ENCODE measurements at regions not wholly inside any gene's neighbourhood (a gene's known extent, or its start where the extent isn't known, plus 50 kb on each side); places are given as distances from the start of the nearest gene placed in this dataset.

DNA sequence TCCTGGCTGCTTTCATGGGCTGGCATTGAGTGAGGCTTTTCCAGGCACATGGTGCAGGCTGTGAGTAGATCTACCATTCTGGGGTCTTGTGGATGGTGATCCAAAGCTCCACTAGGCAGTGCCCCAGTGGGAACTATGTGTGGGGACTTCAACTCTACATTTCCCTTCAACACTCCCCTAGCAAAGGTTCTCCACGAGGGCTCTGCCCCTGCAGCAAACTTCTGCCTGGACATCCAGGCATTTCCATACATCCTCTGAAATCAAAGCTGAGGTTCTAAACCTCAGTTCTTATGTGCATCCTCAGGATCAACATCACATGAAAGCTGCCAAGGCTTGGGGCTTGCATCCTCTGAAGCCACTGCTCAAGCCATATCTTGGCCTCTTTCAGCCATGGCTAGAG, 282.9 kb upstream of the ZPLD1 start:
- TF ChIP-seq, protein P1, sequence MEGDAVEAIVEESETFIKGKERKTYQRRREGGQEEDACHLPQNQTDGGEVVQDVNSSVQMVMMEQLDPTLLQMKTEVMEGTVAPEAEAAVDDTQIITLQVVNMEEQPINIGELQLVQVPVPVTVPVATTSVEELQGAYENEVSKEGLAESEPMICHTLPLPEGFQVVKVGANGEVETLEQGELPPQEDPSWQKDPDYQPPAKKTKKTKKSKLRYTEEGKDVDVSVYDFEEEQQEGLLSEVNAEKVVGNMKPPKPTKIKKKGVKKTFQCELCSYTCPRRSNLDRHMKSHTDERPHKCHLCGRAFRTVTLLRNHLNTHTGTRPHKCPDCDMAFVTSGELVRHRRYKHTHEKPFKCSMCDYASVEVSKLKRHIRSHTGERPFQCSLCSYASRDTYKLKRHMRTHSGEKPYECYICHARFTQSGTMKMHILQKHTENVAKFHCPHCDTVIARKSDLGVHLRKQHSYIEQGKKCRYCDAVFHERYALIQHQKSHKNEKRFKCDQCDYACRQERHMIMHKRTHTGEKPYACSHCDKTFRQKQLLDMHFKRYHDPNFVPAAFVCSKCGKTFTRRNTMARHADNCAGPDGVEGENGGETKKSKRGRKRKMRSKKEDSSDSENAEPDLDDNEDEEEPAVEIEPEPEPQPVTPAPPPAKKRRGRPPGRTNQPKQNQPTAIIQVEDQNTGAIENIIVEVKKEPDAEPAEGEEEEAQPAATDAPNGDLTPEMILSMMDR (IDR thresholded peaks at IDR 0.05; ENCODE audit: borderline replicate concordance, extremely low read depth, low read length, poor library complexity, severe bottlenecking): no peak
- TF ChIP-seq EZH2 (IDR thresholded peaks at IDR 0.05; ENCODE audit: borderline replicate concordance, low read depth, low read length, severe bottlenecking): no peak

All from DND-41 (cell line).